Stomach (tissue), 4 donors: ENCODE measurements at regions not wholly inside any gene's neighbourhood (a gene's known extent, or its start where the extent isn't known, plus 50 kb on each side); places are given as distances from the start of the nearest gene placed in this dataset.

ENCODE experiments used
- CTCF ChIP-seq, 7 experiments: fragments of 450-650 bp in 4 of 7; fragments of 200-600 bp in 3 of 7; sonication (generic) in 3 of 7; IDR thresholded peaks; one replicate each; pipeline ENCODE4 v1.5.1; 2016 to 2019; ENCODE audit warnings: antibody characterized with exemption in 7 of 7, control low read depth in 2 of 7, mild to moderate bottlenecking in 1 of 7
- POLR2A ChIP-seq, 4 donors: fragments of 450-650 bp; IDR thresholded peaks; one replicate each; pipeline ENCODE4 v1.6.1; 2016; ENCODE audit warnings: antibody characterized with exemption in 4 of 4, control low read depth in 2 of 4, mild to moderate bottlenecking in 1 of 4, moderate library complexity in 1 of 4

- TF ChIP-seq CTCF (IDR thresholded peaks at IDR 0.05) (no peak), POLR2A (IDR thresholded peaks at IDR 0.05) (no peak)
These were observed 258.2 kb upstream of the STARD13 start for GRCh38 chr13:33543631-33544265.
